A549 (cell line): ENCODE measurements at regions not wholly inside any gene's neighbourhood (a gene's known extent, or its start where the extent isn't known, plus 50 kb on each side); places are given as distances from the start of the nearest gene placed in this dataset.

Experiments used
- CBX2 ChIP-seq: fragments of 200-600 bp; sonication (generic); IDR thresholded peaks from 2 replicates; pipeline ENCODE4 v1.6.1; 2016; ENCODE audit warnings: low read depth, mild to moderate bottlenecking, borderline replicate concordance
- CEBPB ChIP-seq, 2 experiments: fragments of >200 bp in 1 of 2; sonication (Bioruptor Twin) in 1 of 2; formaldehyde crosslinking in 1 of 2; IDR thresholded peaks; 2 replicates each; pipeline ENCODE4 v1.6.1; 2012 to 2016
- CHD2 ChIP-seq: fragments of 150-350 bp; IDR thresholded peaks from 2 replicates; pipeline ENCODE4 v1.6.1; 2014; ENCODE audit warnings: low read length; ENCODE audit not compliant: partially characterized antibody
- EP300 ChIP-seq, 2 experiments: fragments of >200 bp; sonication (Bioruptor Twin); formaldehyde crosslinking; IDR thresholded peaks; 2 replicates in 1 of 2; 3 replicates in 1 of 2; pipeline ENCODE4 v1.6.1; 2016 to 2017
- MAX ChIP-seq: IDR thresholded peaks from 2 replicates; pipeline ENCODE4 v1.6.1; 2012
- MAZ ChIP-seq: fragments of 150-350 bp; IDR thresholded peaks from 2 replicates; pipeline ENCODE4 v1.6.1; 2014; ENCODE audit warnings: antibody characterized with exemption, low read depth, low read length, borderline replicate concordance
- POLR2A ChIP-seq: IDR thresholded peaks from 2 replicates; pipeline ENCODE4 v1.6.1; 2012; ENCODE audit warnings: mild to moderate bottlenecking, low read length
- RFX5 ChIP-seq: fragments of 450-650 bp; IDR thresholded peaks from 2 replicates; pipeline ENCODE4 v1.7.1; 2014; ENCODE audit warnings: antibody characterized with exemption, mild to moderate bottlenecking, moderate library complexity
- TP53 ChIP-seq: fragments of 250-450 bp; sonication (Bioruptor Pico); IDR thresholded peaks from 2 replicates; pipeline ENCODE4 v1.5.0; 2021; ENCODE audit warnings: mild to moderate bottlenecking, moderate library complexity
- TF ChIP-seq, protein P1 (sequence below): fragments of >200 bp; sonication (Bioruptor Twin); formaldehyde crosslinking; IDR thresholded peaks from 3 replicates; pipeline ENCODE4 v1.5.1; 2016
- TF ChIP-seq, protein P2 (sequence below): fragments of 200-600 bp; sonication (generic); IDR thresholded peaks from 2 replicates; pipeline ENCODE4 v1.6.1; 2016; ENCODE audit warnings: antibody characterized with exemption, mild to moderate bottlenecking, moderate library complexity
- TF ChIP-seq, protein P3 (sequence below): IDR thresholded peaks from 2 replicates; pipeline ENCODE4 v1.6.1; 2012
- TF ChIP-seq, protein P4 (sequence below): fragments of 450-650 bp; IDR thresholded peaks from 2 replicates; pipeline ENCODE4 v1.6.1; 2014; ENCODE audit warnings: antibody characterized with exemption

DNA sequence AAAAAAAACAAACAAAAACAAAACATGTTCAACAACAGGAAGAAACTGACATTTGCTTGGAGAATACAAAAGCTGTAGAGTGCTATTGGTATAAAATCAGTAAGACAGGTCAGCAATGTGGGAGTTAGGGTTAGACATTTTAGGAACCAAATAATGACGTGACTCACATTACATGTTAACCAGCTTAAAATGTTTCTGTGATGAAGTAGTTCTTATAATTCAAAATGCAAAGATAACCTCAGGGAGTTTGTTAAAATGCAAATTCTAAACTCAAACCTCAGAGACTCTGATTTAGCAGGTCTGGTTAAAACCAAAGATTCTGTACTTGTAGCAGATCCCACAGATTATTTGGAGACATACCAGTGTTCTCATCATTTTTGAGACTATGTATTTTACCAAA is 549.4 kb upstream of the SLITRK1 start:
- TF ChIP-seq, protein P1, sequence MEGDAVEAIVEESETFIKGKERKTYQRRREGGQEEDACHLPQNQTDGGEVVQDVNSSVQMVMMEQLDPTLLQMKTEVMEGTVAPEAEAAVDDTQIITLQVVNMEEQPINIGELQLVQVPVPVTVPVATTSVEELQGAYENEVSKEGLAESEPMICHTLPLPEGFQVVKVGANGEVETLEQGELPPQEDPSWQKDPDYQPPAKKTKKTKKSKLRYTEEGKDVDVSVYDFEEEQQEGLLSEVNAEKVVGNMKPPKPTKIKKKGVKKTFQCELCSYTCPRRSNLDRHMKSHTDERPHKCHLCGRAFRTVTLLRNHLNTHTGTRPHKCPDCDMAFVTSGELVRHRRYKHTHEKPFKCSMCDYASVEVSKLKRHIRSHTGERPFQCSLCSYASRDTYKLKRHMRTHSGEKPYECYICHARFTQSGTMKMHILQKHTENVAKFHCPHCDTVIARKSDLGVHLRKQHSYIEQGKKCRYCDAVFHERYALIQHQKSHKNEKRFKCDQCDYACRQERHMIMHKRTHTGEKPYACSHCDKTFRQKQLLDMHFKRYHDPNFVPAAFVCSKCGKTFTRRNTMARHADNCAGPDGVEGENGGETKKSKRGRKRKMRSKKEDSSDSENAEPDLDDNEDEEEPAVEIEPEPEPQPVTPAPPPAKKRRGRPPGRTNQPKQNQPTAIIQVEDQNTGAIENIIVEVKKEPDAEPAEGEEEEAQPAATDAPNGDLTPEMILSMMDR: no peak
- TF ChIP-seq CHD2: no peak
- TF ChIP-seq, protein P2, sequence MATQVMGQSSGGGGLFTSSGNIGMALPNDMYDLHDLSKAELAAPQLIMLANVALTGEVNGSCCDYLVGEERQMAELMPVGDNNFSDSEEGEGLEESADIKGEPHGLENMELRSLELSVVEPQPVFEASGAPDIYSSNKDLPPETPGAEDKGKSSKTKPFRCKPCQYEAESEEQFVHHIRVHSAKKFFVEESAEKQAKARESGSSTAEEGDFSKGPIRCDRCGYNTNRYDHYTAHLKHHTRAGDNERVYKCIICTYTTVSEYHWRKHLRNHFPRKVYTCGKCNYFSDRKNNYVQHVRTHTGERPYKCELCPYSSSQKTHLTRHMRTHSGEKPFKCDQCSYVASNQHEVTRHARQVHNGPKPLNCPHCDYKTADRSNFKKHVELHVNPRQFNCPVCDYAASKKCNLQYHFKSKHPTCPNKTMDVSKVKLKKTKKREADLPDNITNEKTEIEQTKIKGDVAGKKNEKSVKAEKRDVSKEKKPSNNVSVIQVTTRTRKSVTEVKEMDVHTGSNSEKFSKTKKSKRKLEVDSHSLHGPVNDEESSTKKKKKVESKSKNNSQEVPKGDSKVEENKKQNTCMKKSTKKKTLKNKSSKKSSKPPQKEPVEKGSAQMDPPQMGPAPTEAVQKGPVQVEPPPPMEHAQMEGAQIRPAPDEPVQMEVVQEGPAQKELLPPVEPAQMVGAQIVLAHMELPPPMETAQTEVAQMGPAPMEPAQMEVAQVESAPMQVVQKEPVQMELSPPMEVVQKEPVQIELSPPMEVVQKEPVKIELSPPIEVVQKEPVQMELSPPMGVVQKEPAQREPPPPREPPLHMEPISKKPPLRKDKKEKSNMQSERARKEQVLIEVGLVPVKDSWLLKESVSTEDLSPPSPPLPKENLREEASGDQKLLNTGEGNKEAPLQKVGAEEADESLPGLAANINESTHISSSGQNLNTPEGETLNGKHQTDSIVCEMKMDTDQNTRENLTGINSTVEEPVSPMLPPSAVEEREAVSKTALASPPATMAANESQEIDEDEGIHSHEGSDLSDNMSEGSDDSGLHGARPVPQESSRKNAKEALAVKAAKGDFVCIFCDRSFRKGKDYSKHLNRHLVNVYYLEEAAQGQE: no peak
- TF ChIP-seq MAX: no peak
- TF ChIP-seq RFX5: no peak
- TF ChIP-seq POLR2A: no peak
- TF ChIP-seq MAZ: no peak
- no peak for TF ChIP-seq CBX2
- no peak for TF ChIP-seq EP300 (IDR thresholded peaks at IDR 0.05)
- no peak for TF ChIP-seq CEBPB (IDR thresholded peaks at IDR 0.05)
- no peak for TF ChIP-seq TP53
- TF ChIP-seq, protein P3, sequence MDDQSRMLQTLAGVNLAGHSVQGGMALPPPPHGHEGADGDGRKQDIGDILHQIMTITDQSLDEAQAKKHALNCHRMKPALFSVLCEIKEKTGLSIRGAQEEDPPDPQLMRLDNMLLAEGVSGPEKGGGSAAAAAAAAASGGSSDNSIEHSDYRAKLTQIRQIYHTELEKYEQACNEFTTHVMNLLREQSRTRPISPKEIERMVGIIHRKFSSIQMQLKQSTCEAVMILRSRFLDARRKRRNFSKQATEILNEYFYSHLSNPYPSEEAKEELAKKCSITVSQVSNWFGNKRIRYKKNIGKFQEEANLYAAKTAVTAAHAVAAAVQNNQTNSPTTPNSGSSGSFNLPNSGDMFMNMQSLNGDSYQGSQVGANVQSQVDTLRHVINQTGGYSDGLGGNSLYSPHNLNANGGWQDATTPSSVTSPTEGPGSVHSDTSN: no peak
- TF ChIP-seq, protein P4, sequence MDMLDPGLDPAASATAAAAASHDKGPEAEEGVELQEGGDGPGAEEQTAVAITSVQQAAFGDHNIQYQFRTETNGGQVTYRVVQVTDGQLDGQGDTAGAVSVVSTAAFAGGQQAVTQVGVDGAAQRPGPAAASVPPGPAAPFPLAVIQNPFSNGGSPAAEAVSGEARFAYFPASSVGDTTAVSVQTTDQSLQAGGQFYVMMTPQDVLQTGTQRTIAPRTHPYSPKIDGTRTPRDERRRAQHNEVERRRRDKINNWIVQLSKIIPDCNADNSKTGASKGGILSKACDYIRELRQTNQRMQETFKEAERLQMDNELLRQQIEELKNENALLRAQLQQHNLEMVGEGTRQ: no peak
